ENCODE measurements at regions not wholly inside any gene's neighbourhood (a gene's known extent, or its start where the extent isn't known, plus 50 kb on each side); places are given as distances from the start of the nearest gene placed in this dataset.

DNA sequence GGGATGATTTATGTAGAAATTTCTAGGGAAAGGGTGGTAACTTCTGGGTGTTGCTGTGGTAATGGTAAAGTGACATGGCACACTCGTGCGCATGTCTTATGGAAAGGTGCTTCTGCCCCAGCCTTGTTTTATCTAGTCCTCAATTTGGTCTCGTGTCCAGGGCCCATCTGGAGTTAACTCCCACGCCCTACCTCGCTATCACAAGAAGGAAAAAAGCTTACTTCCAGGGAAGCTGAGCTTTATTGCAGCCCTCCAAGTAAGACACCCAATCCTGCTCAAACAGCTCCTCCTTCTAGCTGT is 611.8 kb downstream of the TNS3 start:
- no peak for DNase-seq

DNA sequence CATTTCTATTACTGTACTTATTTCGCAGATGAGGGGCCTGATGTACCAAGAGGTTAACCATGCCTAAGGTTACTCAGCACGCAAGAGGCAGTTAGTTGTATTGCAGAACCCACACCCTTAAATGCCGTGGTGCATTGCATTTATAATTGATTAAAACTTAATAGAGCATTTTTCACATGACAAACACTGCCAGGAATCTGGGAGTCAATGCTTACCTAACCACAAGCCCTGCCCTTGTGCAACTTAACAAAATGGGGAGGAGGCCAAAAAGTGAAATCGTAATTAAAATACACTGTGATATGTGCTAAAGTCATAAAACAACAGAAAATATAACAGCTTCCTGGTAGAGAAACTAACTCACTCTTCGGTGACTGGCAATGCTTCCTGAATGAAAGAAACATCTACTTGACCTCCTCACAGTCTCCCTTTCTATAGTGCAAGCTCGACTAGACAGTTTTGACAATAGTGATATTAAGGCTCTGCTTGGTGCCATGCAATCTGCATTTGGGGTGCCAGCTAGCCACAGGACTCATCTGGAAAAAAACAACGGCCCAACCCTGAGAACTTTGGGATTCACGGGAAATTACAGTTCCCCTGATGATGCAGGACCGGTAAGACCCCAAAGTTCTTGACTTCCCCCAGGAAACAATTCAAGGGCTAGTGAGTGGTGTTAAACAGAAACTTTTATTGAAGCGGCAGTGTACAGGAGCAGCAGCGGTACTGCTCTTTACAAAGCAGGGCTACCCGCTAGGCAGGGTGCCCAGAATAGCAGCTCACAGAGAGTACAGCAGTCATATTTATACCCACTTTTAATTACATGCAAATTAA is 612.4 kb downstream of the TNS3 start:
- DNase-seq: no peak

DNA sequence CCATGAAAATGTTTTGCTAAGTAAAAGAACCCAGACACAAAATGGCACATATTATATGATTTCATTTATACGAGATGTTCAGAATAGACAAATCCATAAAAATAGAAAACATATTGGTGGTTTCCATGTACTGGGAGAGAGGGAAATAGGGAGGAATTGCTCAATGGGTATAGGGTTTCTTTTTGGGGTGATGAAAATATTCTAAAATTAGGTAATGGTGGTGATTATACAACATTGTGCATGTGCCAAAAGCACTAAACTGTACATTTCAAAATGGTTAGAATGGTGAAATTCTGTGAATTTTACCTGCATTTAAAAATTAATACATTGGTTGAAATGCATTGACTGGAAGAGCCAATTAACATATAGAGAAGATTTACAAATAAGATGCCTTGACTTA is 613.9 kb downstream of the TNS3 start:
- no peak for DNase-seq

DNA sequence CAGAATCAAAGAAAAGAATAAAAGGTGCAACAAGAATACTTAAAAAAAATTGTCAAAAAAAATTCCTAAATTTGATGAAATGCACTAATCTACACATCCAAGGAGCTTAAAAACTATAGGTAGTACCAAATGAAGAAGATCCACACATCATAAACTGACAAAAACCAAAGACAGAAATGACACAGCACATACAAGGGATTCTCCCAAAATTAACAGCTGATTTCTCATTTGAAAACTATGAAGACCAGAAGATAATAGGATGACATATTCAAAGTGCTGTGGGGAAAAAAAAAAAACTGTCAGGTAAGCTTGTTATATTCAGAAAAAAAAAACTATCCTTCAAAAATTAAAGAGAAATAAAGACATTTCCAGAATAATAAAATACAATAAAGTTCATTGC is 618.2 kb downstream of the TNS3 start:
- DNase-seq: no peak

DNA sequence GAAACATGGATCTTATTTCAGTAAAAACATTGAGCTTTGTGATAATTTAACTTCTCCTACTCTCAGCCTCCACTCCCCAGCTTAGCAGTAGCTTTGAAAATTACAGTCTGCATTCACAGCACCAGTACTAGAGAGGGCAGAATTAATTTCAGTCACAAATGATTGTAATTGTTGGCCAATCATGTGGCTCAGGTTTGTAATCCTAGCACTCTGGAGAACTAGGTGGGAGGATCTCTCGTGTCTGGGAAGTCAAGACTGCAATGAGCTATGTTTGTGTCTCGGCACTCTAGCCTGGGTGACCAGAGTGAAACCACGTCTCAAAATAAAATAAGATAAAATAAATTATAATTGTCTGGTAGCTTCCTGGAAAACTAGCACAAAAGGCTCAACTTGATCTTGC is 620.9 kb downstream of the TNS3 start:
- DNase-seq: no peak

DNA sequence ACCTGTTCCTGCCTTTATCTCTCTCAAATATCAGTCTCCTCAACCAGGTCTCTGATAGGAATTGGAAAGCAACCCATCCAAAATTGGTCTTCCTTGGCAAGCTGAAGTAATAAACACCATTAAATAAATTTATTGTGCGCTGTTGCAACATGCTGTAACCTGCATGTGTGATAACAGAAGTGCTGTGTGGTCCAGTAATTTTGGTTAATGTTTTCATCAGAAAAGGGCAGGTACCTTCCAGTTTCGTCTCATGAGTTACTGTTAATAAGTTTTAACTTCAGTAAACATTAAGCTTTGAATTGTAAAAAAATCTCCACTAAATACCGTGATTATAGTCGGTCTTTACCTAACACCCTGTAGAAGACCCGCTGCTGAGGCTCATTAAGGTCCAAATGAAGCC is 624.7 kb downstream of the TNS3 start:
- DNase-seq: no peak

DNA sequence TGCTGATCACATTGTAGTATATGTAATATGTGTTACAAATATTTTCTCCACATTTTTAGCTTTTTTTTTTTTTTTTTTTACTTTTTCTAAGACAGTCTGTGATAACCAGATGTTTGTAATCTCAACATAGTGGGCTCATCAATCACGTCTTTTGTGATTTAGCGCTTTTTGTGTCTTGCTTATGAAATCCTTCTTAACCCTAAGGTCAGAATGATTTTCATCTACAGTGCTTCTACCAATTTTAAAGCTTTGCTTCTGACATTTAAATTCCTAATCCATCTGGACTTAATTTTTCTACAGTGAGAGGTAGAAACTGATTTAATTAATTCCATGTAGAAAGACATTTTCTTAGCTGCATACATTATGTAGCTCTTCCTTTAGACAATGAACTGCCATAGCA is 626.4 kb downstream of the TNS3 start:
- no peak for DNase-seq

DNA sequence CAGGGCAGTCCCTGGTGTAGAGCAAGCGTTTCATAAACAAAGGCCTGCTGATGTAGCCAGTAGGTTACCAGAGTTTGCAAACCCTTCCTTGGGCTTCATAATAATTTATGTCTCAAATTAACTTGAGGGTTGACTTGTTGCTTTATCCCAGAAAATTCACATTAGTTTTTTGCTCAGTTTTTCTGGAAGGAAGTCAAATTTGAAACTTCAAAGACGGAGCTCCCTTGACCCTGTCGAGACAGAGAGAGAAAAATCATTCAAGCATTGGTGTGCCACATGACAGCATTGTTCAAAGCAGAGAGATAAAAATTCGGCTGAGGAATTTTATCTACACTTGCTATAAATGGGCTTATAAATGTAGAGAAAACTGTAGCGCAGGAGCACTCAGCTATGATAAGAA is 627.7 kb downstream of the TNS3 start:
- DNase-seq: no peak

DNA sequence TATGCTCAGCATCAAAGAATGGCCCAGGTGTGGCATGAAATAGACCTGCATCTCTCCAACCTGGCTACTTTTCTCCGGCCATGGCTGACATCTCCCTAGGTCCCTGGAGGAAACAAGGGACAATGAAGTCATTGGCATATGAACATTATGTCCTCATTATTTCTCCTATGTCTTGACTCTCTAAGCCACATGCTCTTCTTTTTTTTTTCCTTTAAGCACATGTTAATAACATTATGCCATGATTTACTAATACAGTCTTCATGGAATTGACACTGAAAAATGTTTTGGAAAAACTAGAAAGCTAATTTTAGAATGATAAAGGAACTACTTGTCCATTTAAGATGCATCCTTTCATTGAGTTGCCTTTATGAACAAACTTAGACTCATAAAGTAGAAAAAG is 628.9 kb downstream of the TNS3 start:
- DNase-seq: no peak

DNA sequence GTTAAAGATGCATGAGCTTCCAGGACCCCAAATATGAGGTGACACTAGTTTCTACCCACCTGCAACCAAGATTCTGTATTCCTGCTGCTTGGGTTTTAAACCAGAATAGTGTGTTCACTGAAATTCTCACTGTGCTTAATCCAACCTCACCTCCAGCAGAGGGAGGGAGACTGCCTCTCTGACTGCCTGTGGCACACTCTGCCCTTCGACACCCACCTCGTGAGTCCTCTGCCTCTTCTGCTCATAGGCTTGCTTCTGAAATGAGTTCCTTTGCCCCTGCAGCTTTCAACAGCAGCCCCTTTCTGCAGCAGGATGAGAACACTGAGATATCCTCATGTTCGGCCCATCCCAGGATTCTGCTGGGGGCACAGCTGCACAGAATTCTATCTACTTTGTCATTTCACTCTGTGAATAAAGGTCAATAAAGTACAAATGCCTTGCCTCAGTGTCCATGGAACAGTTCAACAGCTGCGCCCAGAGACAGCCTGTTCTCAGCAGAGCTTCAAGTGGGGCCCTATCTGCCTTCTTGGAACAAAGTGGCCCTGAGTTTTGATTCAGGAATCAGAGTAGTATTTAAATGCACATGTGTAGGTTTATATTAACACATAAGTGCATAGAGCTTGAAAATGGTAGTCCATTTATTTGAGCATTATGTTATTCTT is 632.5 kb downstream of the TNS3 start:
- no peak for DNase-seq

DNA sequence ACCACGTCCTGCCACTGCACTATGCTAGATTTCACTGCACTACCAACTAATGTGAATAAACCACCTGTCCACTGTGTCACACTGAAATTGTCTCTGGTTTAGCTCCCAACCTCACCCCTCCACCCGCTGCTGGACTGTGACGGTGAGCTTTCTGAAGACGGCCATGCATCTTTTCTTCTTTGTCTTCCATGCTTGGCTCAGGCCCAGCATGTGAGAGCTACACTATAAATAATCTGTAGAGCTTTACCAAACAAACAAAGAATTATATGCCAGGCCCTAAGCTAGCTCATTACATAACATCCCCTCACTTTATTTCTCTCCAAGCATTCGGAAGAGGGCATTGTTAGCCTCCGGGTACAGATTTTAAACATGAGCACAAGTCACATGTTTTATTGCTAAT is 633.2 kb downstream of the TNS3 start:
- no peak for DNase-seq

DNA sequence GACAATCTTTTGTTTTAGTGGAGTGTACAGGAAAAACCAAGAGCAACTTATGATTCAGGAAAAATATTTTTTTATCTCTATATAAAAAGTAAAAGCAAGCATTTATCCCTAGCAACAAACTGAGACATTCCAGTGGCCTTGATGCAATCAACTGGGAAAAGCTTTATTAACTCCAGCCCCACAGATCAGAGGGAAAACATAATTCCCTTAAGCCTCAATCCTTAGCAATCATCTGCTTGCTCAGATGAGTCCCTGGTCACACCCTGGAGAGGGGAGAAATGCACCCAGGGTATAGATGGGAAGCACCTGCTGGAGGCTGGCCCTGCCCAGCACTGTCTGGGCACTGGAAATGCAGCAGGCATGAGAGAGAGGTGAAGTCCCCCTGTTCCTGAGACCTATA is 636.6 kb downstream of the TNS3 start:
- DNase-seq: no peak

DNA sequence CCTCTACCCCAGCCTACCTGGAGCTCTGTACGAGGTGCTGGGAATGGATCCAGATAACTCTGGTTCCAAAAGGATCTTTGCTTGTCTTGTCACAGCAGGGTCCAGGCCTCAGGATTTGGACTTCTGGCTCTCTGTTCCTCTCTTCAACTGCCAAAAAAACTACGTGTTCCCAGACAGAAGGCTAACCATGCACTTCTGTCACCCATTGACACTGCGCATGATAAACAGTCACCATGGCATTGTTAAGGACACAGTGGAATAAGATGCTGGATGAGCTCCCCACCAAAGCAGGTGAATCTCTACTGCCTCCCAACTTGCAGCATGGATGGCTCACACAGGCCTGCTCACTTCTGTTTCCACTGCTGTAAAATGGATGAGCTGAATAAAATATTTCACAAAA is 637.9 kb downstream of the TNS3 start:
- DNase-seq: no peak

DNA sequence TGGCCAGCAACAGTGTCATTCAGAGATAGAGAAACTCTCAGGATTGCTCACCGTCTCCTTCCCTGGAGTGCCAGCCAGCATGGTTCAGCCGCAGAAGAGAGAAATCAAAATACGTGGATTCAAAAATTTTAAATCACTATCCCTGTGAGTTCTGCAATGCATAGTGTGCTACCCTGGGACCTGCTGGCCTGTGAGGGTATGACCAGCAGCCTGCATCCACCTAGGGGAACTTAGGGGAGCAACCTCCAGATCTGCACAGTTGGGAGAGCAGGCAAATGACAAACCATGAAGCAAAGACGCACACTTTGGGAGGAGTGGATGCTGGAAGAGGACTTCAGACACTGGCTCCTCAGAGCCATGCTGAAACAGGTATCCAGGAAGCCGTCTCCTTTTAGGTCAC is 639.3 kb downstream of the TNS3 start:
- no peak for DNase-seq

DNA sequence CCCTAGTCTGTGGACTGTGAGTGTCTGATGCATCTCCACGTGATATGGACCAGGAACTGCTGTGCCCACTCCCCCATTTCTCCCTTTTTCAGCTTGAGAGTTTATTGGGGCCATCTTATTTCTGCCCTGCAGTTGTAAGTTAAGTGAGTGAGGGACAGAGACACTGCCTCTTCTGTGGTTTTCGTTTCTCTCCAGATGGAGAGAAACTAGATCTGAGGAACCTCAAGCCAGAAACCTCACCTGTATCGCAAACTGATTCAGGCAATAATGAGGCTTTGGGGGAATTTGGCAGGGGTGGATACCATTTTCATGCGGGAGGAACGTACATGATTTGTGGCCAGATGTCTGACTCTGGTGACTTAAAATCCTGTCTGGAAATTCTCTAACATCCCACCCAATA is 641.7 kb downstream of the TNS3 start:
- no peak for DNase-seq

DNA sequence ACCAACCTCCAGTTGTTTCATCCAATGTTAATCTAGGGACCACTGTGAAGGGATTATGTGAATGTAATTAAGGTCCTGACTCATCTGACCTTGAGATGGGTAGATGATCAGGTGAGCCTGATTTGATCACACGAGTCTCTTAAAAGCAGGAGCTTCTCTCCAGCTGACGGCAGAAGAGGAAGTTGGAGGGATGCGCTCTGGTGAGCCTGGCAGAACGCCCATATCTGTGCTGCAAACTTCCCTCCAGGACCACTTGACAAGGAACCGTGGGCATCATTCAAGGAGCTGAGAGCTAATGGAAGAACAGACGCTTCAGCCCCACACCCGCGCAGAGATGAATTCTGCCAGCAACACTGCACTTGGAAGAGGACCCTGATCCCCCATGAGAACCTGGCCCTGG is 642.4 kb downstream of the TNS3 start:
- no peak for DNase-seq

DNA sequence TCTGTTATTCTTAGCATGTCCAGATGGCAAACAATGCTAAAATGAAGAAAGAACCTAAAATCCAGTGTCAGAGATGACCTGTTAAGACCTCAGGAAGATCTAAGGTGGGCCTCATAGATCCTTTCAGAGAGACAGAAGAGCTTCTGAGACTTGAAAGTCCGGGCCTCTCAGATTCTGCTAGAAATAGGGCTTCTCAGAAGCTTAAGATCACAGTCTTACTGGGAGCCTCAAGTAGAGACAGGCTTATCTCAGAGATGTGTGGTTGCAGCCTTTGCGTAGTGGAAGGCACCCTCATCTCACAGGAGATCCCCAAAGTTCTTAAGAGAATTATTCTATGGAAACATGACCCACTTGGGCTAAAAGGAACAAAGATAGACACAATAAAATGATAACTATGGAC is 642.8 kb downstream of the TNS3 start:
- DNase-seq: no peak

DNA sequence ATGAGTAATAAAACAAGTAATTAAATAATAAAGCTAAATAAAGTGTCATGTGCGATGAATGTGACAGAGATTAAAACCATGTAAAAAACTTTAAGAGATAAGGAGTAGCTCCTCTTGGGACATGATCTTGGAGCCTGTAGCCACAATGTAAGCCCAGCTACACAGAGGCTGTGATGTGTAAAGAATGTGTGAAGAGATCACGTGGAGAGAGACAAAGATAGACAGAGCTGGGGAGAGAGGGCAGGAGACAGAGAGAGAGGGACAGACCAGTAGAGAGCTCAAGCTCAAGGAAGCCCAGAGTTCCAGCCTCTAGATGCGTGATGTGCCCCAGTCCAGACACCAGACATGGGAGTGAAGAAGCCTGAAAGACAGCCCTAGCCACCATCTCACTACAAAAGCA is 644.1 kb downstream of the TNS3 start:
- no peak for DNase-seq

DNA sequence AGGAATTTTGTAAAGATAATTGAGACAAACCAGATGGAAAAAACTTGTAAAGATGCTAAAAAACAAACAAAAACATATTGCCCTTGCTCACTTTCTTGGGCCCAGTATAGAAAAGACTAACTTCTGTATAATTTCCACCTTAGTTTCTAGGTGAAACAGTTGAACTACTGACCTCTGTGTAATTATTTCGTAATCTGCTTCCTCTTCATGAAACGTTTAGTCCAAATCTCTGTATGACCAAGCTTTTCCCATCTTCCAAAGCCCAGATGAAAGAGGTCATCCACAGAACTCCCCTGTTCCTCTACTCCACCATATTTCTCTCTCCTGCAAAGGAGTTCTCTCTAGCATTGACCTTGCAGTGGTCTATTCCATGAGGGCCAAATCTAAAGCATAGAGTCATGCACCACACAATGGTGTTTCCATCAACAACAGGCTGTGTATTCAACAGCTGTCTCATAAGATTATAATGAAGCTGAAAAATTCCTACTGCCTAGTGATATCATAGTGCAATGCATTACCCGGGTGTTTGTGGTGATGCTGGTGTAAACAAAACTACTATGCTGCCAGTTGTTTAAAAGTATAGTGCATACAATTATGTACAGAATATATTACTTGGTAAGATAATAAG is 647.6 kb downstream of the TNS3 start:
- DNase-seq: no peak

DNA sequence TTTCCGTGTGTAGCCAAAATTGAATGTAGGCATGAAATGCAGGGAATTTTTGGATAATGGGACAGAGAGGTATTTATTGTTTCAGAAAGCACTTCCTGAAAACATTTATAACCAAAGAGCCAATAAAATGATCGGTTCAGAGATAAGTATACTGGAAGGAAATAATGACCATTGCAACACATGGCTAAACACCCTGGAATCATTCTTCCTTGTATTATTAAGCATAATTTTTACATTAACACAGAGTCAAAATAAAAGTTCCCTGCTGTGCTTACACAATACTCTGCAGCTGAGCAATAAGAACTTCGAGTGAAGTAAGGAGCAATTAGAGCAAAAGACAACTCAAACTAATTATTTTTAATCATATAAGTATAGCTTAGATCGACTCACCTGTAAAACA is 648.3 kb downstream of the TNS3 start:
- DNase-seq: no peak

DNA sequence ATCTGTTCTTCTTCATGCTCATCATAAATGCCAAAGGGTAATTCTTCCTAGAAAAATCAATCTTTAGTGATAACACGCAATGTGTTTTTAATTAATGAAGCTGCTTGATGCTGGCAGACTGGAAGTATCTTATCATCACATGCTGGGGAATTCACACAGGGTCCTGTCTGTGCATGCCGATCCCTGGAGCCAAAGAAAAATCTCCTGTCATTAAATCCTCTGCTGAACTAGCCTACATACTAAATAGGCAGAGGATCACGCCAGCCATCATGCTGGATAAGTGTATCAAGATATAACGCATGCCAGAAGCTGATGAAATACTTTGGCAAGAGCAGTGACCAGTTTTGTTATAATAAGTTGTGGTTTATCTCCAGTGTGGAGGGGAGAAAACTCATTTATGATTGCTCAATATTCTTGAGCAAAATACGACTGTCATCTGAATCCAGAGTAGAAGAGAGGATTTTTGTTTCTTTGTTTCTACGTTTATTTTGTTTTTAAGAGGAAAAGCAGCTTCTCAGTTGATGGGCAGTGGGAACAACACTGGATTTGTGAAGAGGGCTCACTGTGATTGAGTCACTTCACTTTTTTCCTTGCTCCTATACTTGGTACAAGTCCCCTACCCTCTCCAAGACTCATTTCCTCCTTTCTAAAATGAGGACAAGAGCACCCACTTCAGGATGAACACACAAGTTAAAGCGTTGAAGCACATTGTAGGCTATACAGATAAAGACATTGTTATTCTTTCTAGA is 649.1 kb downstream of the TNS3 start:
- no peak for DNase-seq

DNA sequence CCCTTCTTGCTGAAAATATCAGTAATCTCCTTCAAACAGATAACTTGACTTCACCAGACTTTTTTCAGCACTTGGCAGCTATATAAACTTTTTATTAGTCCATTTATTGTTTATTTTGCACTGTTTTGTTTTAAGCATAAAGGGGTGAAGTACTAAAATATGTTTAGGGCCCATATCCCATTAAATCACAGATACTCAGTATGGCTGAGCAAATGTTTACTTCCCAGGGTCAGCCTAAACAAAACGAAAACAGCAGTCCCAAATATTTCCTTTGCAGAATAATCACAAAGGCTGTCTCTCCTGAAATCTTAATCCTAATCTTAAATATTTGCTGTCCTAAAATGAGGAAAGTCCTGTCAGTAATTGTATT is 649.6 kb downstream of the TNS3 start:
- no peak for DNase-seq

DNA sequence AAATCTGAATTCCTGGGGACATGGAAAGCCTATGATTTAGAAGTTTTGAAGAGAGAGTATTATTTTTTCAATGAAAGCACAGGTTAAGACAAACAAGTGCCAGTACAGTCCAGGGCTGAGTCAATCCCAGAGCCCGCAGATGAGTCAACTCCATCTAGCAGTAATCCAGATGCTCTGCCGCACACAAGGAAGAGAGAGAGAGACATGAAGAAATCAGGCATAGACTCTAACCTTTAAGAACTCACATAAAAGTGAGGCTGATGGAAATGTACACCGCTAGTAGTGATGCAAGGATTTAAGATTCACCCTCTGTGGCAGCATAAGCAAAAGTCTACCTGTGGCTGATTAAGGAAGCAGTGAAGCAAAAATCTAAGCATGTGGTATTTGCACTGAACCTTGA is 651.5 kb downstream of the TNS3 start:
- no peak for DNase-seq

DNA sequence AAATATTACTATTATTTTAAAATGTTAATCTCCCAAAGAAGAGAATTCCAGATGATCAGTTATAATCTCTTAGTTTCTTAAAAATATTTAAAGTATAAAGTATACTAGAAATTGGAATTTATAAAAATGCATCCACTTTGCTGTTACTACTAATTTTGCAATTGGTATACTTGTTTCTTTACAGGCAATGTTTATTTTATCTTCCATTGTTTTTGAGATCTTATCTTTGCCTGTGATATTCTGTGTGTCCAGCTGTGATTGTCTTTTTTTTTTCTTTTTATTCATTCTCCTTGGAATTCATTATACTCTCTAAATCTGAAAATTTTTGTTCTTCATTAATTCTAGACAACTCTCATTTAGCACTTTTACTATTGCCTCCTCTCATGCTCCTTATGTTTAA is 652.6 kb downstream of the TNS3 start:
- no peak for DNase-seq

All from retina (tissue), 1 donor.